ENCODE measurements at regions not wholly inside any gene's neighbourhood (a gene's known extent, or its start where the extent isn't known, plus 50 kb on each side); places are given as distances from the start of the nearest gene placed in this dataset.

GRCh38 chr15:27650244-27650643, 448.9 kb downstream of the OCA2 start:
- WGBS, 2 donors (ENCODE audit: low coverage in 1 of 2): 45 to 48% methylated on average over 2 of the region's 2 CpGs
- Histone ChIP-seq H3K4me1 (no peaks in the 10 kb centered on the region), H3K36me3 (no peaks in the 10 kb centered on the region), H3K9me3 (peaks cover 3% of the 10 kb centered on the region in 2 donors), H3K27ac (no peak overlapping the region), H3K27me3 (no peaks in the 10 kb centered on the region), H3K4me3 (no peak overlapping the region)
- intact Hi-C loops (cut with DNase I; ENCODE audit: low total_unique reads): no loop called here
- in situ Hi-C loops (cut with MboI; ENCODE audit: low pct_ligation_motif_present in 1 of 4, low pct_unique_long_range_greater_than_20kb in 1 of 4, low sequenced_read_pairs in 3 of 4): no loop called here
- TF ChIP-seq POLR2AphosphoS5 (IDR thresholded peaks at IDR 0.05) (no peak), POLR2A (IDR thresholded peaks at IDR 0.05) (no peak), EP300 (IDR thresholded peaks at IDR 0.05; ENCODE audit: low read depth) (no peak)
- TF ChIP-seq, protein P1, sequence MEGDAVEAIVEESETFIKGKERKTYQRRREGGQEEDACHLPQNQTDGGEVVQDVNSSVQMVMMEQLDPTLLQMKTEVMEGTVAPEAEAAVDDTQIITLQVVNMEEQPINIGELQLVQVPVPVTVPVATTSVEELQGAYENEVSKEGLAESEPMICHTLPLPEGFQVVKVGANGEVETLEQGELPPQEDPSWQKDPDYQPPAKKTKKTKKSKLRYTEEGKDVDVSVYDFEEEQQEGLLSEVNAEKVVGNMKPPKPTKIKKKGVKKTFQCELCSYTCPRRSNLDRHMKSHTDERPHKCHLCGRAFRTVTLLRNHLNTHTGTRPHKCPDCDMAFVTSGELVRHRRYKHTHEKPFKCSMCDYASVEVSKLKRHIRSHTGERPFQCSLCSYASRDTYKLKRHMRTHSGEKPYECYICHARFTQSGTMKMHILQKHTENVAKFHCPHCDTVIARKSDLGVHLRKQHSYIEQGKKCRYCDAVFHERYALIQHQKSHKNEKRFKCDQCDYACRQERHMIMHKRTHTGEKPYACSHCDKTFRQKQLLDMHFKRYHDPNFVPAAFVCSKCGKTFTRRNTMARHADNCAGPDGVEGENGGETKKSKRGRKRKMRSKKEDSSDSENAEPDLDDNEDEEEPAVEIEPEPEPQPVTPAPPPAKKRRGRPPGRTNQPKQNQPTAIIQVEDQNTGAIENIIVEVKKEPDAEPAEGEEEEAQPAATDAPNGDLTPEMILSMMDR (IDR thresholded peaks at IDR 0.05): no peak
- DNase-seq: no peak

GRCh38 chr15:27648359-27648758, 450.8 kb downstream of the OCA2 start:
- Histone ChIP-seq H3K4me3 (no peak overlapping the region), H3K36me3 (no peaks in the 10 kb centered on the region), H3K27me3 (no peaks in the 10 kb centered on the region), H3K4me1 (no peaks in the 10 kb centered on the region), H3K27ac (no peak overlapping the region), H3K9me3 (peaks cover under 1 to 4% of the 10 kb centered on the region in 2 donors)
- DNase-seq: no peak
- 69 to 71% methylated on average over 3 to 4 of the region's 4 CpGs for WGBS, 2 donors (ENCODE audit: low coverage in 1 of 2)
- in situ Hi-C loops (cut with MboI; ENCODE audit: low pct_ligation_motif_present in 1 of 4, low pct_unique_long_range_greater_than_20kb in 1 of 4, low sequenced_read_pairs in 3 of 4): no loop called here
- TF ChIP-seq POLR2A (IDR thresholded peaks at IDR 0.05) (no peak), POLR2AphosphoS5 (IDR thresholded peaks at IDR 0.05) (no peak), EP300 (IDR thresholded peaks at IDR 0.05; ENCODE audit: low read depth) (no peak)
- TF ChIP-seq, protein P1 (IDR thresholded peaks at IDR 0.05): no peak
- intact Hi-C loops (cut with DNase I; ENCODE audit: low total_unique reads): no loop called here

- Histone ChIP-seq H3K4me3 (no peak overlapping the region), H3K27me3 (no peaks in the 10 kb centered on the region), H3K36me3 (no peaks in the 10 kb centered on the region), H3K4me1 (no peaks in the 10 kb centered on the region), H3K9me3 (peaks cover 0 to 13% of the 10 kb centered on the region in 2 donors), H3K27ac (no peak overlapping the region)
- intact Hi-C loops (cut with DNase I; ENCODE audit: low total_unique reads): no loop called here
- in situ Hi-C loops (cut with MboI; ENCODE audit: low pct_ligation_motif_present in 1 of 4, low pct_unique_long_range_greater_than_20kb in 1 of 4, low sequenced_read_pairs in 3 of 4): no loop called here
- TF ChIP-seq EP300 (IDR thresholded peaks at IDR 0.05; ENCODE audit: low read depth) (no peak), POLR2A (IDR thresholded peaks at IDR 0.05) (no peak)
- TF ChIP-seq, protein P1 (IDR thresholded peaks at IDR 0.05): no peak
- no peak for DNase-seq
- 53 to 78% methylated on average over 6 of the region's 6 CpGs for WGBS, 2 donors (ENCODE audit: low coverage in 1 of 2)
Measured at GRCh38 chr15:27646531-27646930, 452.6 kb downstream of the OCA2 start.

DNA sequence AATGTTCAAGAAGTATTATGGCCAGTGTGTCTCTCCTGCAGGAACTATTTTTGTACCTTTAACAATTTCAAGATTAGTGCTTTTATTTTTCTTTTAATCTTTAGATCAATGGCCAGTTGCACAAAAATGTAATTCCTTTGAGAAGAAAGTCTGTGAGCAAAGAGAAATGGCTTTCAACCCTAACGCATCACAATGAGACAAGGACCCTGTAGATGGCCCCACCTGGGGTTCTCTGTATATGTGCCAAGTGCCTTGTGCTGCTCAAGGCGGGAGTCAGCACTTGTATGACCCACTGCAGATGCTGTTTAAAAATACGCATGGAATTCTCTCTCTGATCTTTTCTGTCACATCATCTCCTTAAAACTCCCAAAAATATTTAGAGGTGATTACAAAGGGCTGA, 453.4 kb downstream of the OCA2 start:
- no peaks in the 10 kb centered on the region for H3K36me3 ChIP-seq
- in situ Hi-C loops (cut with MboI; ENCODE audit: low pct_ligation_motif_present in 1 of 4, low pct_unique_long_range_greater_than_20kb in 1 of 4, low sequenced_read_pairs in 3 of 4) (no loop called here), intact Hi-C loops (cut with DNase I; ENCODE audit: low total_unique reads) (no loop called here)
- WGBS, 2 donors (ENCODE audit: low coverage in 1 of 2): 70 to 86% methylated on average over 3 of the region's 3 CpGs
- no peak for DNase-seq
- H3K27ac ChIP-seq: no peak overlapping the region
- no peaks in the 10 kb centered on the region for H3K27me3 ChIP-seq
- peaks cover 0 to 13% of the 10 kb centered on the region in 2 donors for H3K9me3 ChIP-seq
- no peaks in the 10 kb centered on the region for H3K4me1 ChIP-seq
- no peak overlapping the region for H3K4me3 ChIP-seq
- TF ChIP-seq EP300 (IDR thresholded peaks at IDR 0.05; ENCODE audit: low read depth) (no peak), POLR2A (IDR thresholded peaks at IDR 0.05) (no peak), POLR2AphosphoS5 (IDR thresholded peaks at IDR 0.05) (no peak)
- TF ChIP-seq, protein P1 (IDR thresholded peaks at IDR 0.05): no peak

All from transverse colon (tissue), 4 donors.